T1000 (cell line): ENCODE measurements at regions not wholly inside any gene's neighbourhood (a gene's known extent, or its start where the extent isn't known, plus 50 kb on each side); places are given as distances from the start of the nearest gene placed in this dataset.

ENCODE experiments used
- DNase-seq: peaks from one replicate; lab custom pipeline; 2025; ENCODE audit warnings: mixed read lengths; lab: John Stamatoyannopoulos, UW

GRCh38 chr16:64540434-64540833 lies 581.4 kb downstream of the CDH11 start:
- no peak for DNase-seq

- no peak for DNase-seq
Observed at GRCh38 chr16:64539811-64540371, 582.0 kb downstream of the CDH11 start.

- DNase-seq: no peak
Observed at GRCh38 chr16:64534180-64534780, 587.6 kb downstream of the CDH11 start.

GRCh38 chr16:64532691-64533090 lies 589.2 kb downstream of the CDH11 start:
- DNase-seq: no peak

GRCh38 chr16:64532117-64532516 lies 589.7 kb downstream of the CDH11 start:
- no peak for DNase-seq

- no peak for DNase-seq
Observed at GRCh38 chr16:64531401-64531800, 590.5 kb downstream of the CDH11 start.

- DNase-seq: no peak
Observed at GRCh38 chr16:64522548-64522947, 599.3 kb downstream of the CDH11 start.

GRCh38 chr16:64513871-64514270 lies 608.0 kb downstream of the CDH11 start:
- no peak for DNase-seq

GRCh38 chr16:64507240-64508024 lies 614.4 kb downstream of the CDH11 start:
- DNase-seq: no peak

GRCh38 chr16:64499211-64499610 lies 622.7 kb downstream of the CDH11 start:
- no peak for DNase-seq

GRCh38 chr16:64498363-64498762 lies 623.5 kb downstream of the CDH11 start:
- DNase-seq: no peak

GRCh38 chr16:64493709-64494108 lies 628.2 kb downstream of the CDH11 start:
- DNase-seq: no peak

- no peak for DNase-seq
Observed at GRCh38 chr16:64489449-64489848, 632.4 kb downstream of the CDH11 start.

- no peak for DNase-seq
Observed at GRCh38 chr16:64486561-64486960, 635.3 kb downstream of the CDH11 start.

- no peak for DNase-seq
Observed at GRCh38 chr16:64481497-64481896, 640.4 kb downstream of the CDH11 start.

GRCh38 chr16:64478252-64478906 lies 643.5 kb downstream of the CDH11 start:
- no peak for DNase-seq

- DNase-seq: no peak
Observed at GRCh38 chr16:64475627-64476351, 646.1 kb downstream of the CDH11 start.

GRCh38 chr16:64470916-64471315 lies 650.9 kb downstream of the CDH11 start:
- DNase-seq: no peak

GRCh38 chr16:64469906-64470702 lies 651.8 kb downstream of the CDH11 start:
- no peak for DNase-seq

GRCh38 chr16:64469351-64469750 lies 652.5 kb downstream of the CDH11 start:
- no peak for DNase-seq

GRCh38 chr16:64468515-64469090 lies 653.3 kb downstream of the CDH11 start:
- DNase-seq: no peak
